DND-41 (cell line): ENCODE measurements at regions not wholly inside any gene's neighbourhood (a gene's known extent, or its start where the extent isn't known, plus 50 kb on each side); places are given as distances from the start of the nearest gene placed in this dataset.
"Not testable (repeated sequence)": the region's sequence is repeated elsewhere in the genome, so short reads cannot be mapped to it uniquely, and the experiment has no call there.

Experiments
- ATAC-seq: fragments of 200-7000 bp; cut with Tn5 transposase; 3 replicates; pipeline ENCODE4 v1.9.1; 2021; ENCODE audit warnings: low read depth; ENCODE audit not compliant: insufficient read depth
- DNase-seq: peaks from one replicate; pipeline ENCODE4 v3.0.0-alpha.2; 2020
- H2AFZ ChIP-seq: 2 replicates; pipeline ENCODE4 v1.6.0; 2012; ENCODE audit warnings: low read depth, low read length
- H3K27ac ChIP-seq: 2 replicates; pipeline ENCODE4 v1.5.1; 2012; ENCODE audit warnings: low read length, inconsistent platforms
- H3K27me3 ChIP-seq: fragments of 200-600 bp; sonication (generic); 2 replicates; pipeline ENCODE4 v1.6.0; 2012; ENCODE audit warnings: low read length, mild to moderate bottlenecking, inconsistent platforms; ENCODE audit not compliant: insufficient read depth, poor library complexity
- H3K36me3 ChIP-seq: 2 replicates; pipeline ENCODE4 v1.5.1; 2012; ENCODE audit warnings: low read length, inconsistent platforms; ENCODE audit not compliant: insufficient read depth
- H3K4me1 ChIP-seq: 2 replicates; pipeline ENCODE4 v1.5.1; 2012; ENCODE audit warnings: mild to moderate bottlenecking, low read length; ENCODE audit not compliant: insufficient read depth
- H3K4me2 ChIP-seq: 2 replicates; pipeline ENCODE4 v1.6.0; 2012; ENCODE audit warnings: mild to moderate bottlenecking, moderate library complexity, low read length, inconsistent platforms; ENCODE audit not compliant: insufficient read depth
- H3K4me3 ChIP-seq, 2 experiments: fragments of 200-600 bp in 1 of 2; shearing (Covaris generic) in 1 of 2; 2 replicates each; pipeline ENCODE4 v1.5.1; 2012 to 2016; ENCODE audit warnings: inconsistent platforms in 2 of 2, low read length in 2 of 2, mild to moderate bottlenecking in 2 of 2, low read depth in 1 of 2, moderate library complexity in 1 of 2
- H3K79me2 ChIP-seq: 2 replicates; pipeline ENCODE4 v1.6.0; 2012; ENCODE audit warnings: low read length, inconsistent platforms; ENCODE audit not compliant: insufficient read depth
- H3K9ac ChIP-seq: 2 replicates; pipeline ENCODE4 v1.6.0; 2012; ENCODE audit warnings: low read depth, mild to moderate bottlenecking, inconsistent platforms, low read length, moderate library complexity
- H3K9me3 ChIP-seq: 2 replicates; pipeline ENCODE4 v1.5.1; 2012; ENCODE audit warnings: low read length, moderate library complexity, mild to moderate bottlenecking, inconsistent platforms; ENCODE audit not compliant: insufficient read depth, severe bottlenecking
- H4K20me1 ChIP-seq: 2 replicates; pipeline ENCODE4 v1.6.0; 2012; ENCODE audit warnings: low read length; ENCODE audit not compliant: insufficient read depth
- CTCF ChIP-seq: IDR thresholded peaks from 2 replicates; pipeline ENCODE4 v1.5.1; 2012; ENCODE audit warnings: borderline replicate concordance, low read length, moderate library complexity, mild to moderate bottlenecking; ENCODE audit not compliant: poor library complexity, severe bottlenecking; ENCODE audit errors: extremely low read depth
- EZH2 ChIP-seq: IDR thresholded peaks from 3 replicates; pipeline ENCODE4 v1.6.1; 2012; ENCODE audit warnings: borderline replicate concordance, low read depth, mild to moderate bottlenecking, moderate library complexity, low read length, inconsistent platforms; ENCODE audit not compliant: severe bottlenecking

GRCh38 chr2:16720737-16721136 lies 55.1 kb upstream of the CYRIA start:
- H3K9ac ChIP-seq, H3K4me1 ChIP-seq, DNase-seq, H3K27me3 ChIP-seq, H3K36me3 ChIP-seq, H2AFZ ChIP-seq, H3K4me3 ChIP-seq, H3K4me2 ChIP-seq, H3K79me2 ChIP-seq, ATAC-seq, H4K20me1 ChIP-seq, H3K27ac ChIP-seq, H3K9me3 ChIP-seq: not testable (repeated sequence)

- no peak overlapping the region for H2AFZ ChIP-seq
- TF ChIP-seq EZH2 (no peak), CTCF (no peak)
- no peak for ATAC-seq
- H4K20me1 ChIP-seq = no peaks in the 10 kb centered on the region
- H3K27me3 ChIP-seq = no peaks in the 10 kb centered on the region
- H3K79me2 ChIP-seq = no peaks in the 10 kb centered on the region
- H3K9ac ChIP-seq = no peak overlapping the region
- H3K4me1 ChIP-seq = no peaks in the 10 kb centered on the region
- H3K4me3 ChIP-seq = no peak overlapping the region
- H3K36me3 ChIP-seq = no peaks in the 10 kb centered on the region
- H3K27ac ChIP-seq = no peak overlapping the region
- no peaks in the 10 kb centered on the region for H3K9me3 ChIP-seq
- no peak for DNase-seq
- no peak overlapping the region for H3K4me2 ChIP-seq
Observed at GRCh38 chr2:16719485-16719808, 53.8 kb upstream of the CYRIA start.

DNA sequence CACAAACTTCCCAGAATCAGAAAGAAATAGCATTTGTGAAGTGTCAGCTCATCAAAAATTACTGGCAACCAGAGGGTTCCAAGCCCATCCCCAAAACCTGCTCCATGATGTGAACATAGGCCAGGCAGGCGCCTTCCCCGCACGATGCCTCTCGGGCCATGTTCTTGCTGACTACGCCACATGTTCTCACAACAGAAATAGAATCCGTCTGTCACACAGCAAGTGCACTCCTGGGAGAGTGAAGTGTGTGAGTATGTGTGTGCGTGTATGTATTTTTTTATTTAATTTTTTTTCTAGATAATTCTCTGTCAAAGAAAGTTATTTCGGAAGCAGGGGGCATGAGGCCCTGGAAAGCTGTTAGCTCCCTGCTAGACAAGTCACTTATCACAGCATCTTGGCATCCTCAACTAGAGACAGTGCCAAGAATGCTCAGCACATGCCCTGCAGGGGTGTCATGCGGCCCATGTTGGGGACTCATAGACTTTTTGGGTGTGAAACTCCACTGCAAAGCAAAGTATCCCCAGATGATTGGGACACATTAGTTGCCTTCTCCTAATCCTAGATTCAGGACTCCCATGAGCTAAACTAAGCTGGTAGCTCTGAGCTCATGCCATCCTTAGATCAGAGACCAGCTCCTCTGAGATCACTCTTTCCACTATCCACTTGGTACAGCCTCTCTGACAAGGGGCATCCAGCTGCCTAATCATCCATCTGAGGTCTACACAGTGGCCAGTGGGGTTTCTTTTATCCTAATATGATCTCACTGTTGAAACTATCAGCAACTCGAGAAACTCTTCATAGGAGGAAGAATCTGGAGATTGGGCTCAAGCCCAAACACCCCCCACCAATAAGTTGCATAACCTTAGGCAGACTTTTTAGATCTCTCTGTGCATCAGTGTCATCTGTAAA lies 53.2 kb upstream of the CYRIA start:
- Histone ChIP-seq H4K20me1 (no peaks in the 10 kb centered on the region), H3K36me3 (no peaks in the 10 kb centered on the region), H3K4me2 (no peak overlapping the region), H3K27ac (no peak overlapping the region), H3K9ac (no peak overlapping the region), H3K79me2 (no peaks in the 10 kb centered on the region), H3K4me3 (no peak overlapping the region), H3K9me3 (no peaks in the 10 kb centered on the region), H2AFZ (no peak overlapping the region), H3K27me3 (no peaks in the 10 kb centered on the region), H3K4me1 (no peaks in the 10 kb centered on the region)
- no peak for TF ChIP-seq EZH2
- TF ChIP-seq CTCF = no peak
- ATAC-seq (no peak), DNase-seq (no peak)

DNA sequence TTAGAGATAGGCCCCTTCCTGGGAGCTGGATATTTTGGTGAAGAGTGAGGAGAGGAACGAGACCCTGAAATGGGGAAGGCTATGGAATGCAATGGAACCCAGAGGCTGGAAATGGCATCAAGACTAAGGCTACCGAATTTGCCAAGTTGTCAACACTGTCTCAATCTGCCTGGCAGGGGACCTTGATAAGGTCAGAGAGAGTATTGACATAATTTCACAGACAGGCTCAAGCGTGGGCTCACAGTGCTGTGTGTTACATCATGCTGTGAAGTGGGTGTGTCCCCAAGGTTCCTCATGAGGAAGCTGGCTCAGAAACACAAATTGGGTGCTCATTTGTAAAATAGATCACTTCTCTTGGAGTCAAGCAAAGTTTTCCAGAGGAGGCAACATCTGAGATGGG lies 51.8 kb upstream of the CYRIA start:
- DNase-seq (no peak), ATAC-seq (no peak)
- no peaks in the 10 kb centered on the region for H3K27me3 ChIP-seq
- H4K20me1 ChIP-seq = no peaks in the 10 kb centered on the region
- no peak overlapping the region for H3K27ac ChIP-seq
- H3K4me1 ChIP-seq = no peaks in the 10 kb centered on the region
- no peak overlapping the region for H3K4me3 ChIP-seq
- H3K36me3 ChIP-seq = no peaks in the 10 kb centered on the region
- no peaks in the 10 kb centered on the region for H3K79me2 ChIP-seq
- no peak overlapping the region for H3K4me2 ChIP-seq
- no peak overlapping the region for H3K9ac ChIP-seq
- no peaks in the 10 kb centered on the region for H3K9me3 ChIP-seq
- TF ChIP-seq CTCF (no peak), EZH2 (no peak)
- H2AFZ ChIP-seq = no peak overlapping the region
